CD4-positive, alpha-beta memory T cell (primary cell): ENCODE measurements at regions not wholly inside any gene's neighbourhood (a gene's known extent, or its start where the extent isn't known, plus 50 kb on each side); places are given as distances from the start of the nearest gene placed in this dataset.
"Not testable (repeated sequence)": the region's sequence is repeated elsewhere in the genome, so short reads cannot be mapped to it uniquely, and the experiment has no call there.

Experiments used
- CTCF ChIA-PET: fragments of 350-600 bp; sonication (Branson Sonifier 250); formaldehyde crosslinking; loops from one replicate; lab custom pipeline; 2021; ENCODE audit warnings: inconsistent platforms; ENCODE audit not compliant: partially characterized antibody; lab: Charles Lee
- POLR2A ChIA-PET: fragments of 350-600 bp; sonication (Branson Sonifier 250); formaldehyde crosslinking; loops from one replicate; lab custom pipeline; 2021; ENCODE audit not compliant: partially characterized antibody; lab: Charles Lee
- DNase-seq, 5 donors: peaks; one replicate each; pipeline versions ENCODE4 v3.0.0 to v3.0.0-alpha.2; 2020 to 2022; ENCODE audit warnings: mixed read lengths in 1 of 5
- H3K27ac ChIP-seq: one replicate; pipeline ENCODE4 v1.7.0; 2013; ENCODE audit warnings: low read depth, low read length
- H3K27me3 ChIP-seq: 2 replicates; pipeline ENCODE4 v1.7.0; 2013; ENCODE audit warnings: mild to moderate bottlenecking, low read length, moderate library complexity; ENCODE audit not compliant: insufficient read depth
- H3K36me3 ChIP-seq: 2 replicates; pipeline ENCODE4 v1.7.0; 2013; ENCODE audit warnings: mild to moderate bottlenecking, low read length, moderate library complexity; ENCODE audit not compliant: insufficient read depth
- H3K4me1 ChIP-seq: 2 replicates; pipeline ENCODE4 v1.7.0; 2013; ENCODE audit warnings: mild to moderate bottlenecking, low read length, moderate library complexity; ENCODE audit not compliant: insufficient read depth
- H3K4me3 ChIP-seq, 2 donors: one replicate each; pipeline ENCODE4 v1.7.0; 2013; ENCODE audit warnings: low read length in 2 of 2, mild to moderate bottlenecking in 1 of 2
- H3K9me3 ChIP-seq, 2 donors: one replicate each; pipeline ENCODE4 v1.7.0; 2013; ENCODE audit warnings: low read length in 2 of 2, control low read depth in 1 of 2; ENCODE audit not compliant: control insufficient read depth in 1 of 2
- H3K27ac Mint-ChIP-seq, 7 donors: one replicate each; pipeline ENCODE4 v1.8.0; 2020 to 2021; ENCODE audit warnings: mixed read lengths in 7 of 7, mild to moderate bottlenecking in 6 of 7, inconsistent platforms in 3 of 7, moderate library complexity in 3 of 7
- H3K27me3 Mint-ChIP-seq, 2 donors: one replicate each; pipeline ENCODE4 v1.8.0; 2020 to 2021; ENCODE audit warnings: mixed read lengths in 2 of 2
- H3K36me3 Mint-ChIP-seq, 2 donors: one replicate each; pipeline ENCODE4 v1.8.0; 2020 to 2021; ENCODE audit warnings: mixed read lengths in 2 of 2, inconsistent platforms in 1 of 2, mild to moderate bottlenecking in 1 of 2
- H3K4me1 Mint-ChIP-seq, 4 donors: one replicate each; pipeline ENCODE4 v1.8.0; 2020 to 2021; ENCODE audit warnings: mixed read lengths in 4 of 4, mild to moderate bottlenecking in 1 of 4
- H3K4me3 Mint-ChIP-seq, 8 donors: one replicate each; pipeline ENCODE4 v1.8.0; 2020 to 2021; ENCODE audit warnings: mixed read lengths in 8 of 8, mild to moderate bottlenecking in 7 of 8, moderate library complexity in 6 of 8, inconsistent platforms in 3 of 8
- H3K9me3 Mint-ChIP-seq, 8 donors: one replicate each; pipeline ENCODE4 v1.8.0; 2020 to 2021; ENCODE audit warnings: mixed read lengths in 8 of 8, mild to moderate bottlenecking in 5 of 8, inconsistent platforms in 3 of 8, moderate library complexity in 1 of 8
- intact Hi-C: fragments of 100-400 bp; cut with micrococcal nuclease; formaldehyde crosslinking; loops from one replicate; pipeline ENCODE4 v1.15.1; 2023

DNA sequence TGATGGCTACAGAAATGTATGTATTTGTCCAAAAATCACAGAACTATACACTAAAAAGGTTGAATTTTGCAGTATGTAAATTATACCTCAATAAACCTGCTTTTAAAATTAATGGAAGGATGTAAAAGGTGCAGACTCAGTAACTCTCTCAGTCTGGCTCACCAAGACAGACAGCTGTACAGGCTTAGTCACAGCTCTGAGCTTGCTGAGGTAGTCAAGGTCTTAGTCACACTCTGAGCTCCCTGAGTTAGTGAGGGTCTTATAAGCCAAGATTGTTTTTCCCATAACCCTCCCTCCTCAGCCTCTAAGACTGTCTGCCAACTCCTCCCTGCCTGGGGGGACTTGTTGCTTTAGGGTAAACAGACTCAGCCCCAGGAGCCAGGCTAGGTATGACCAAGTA is 59.3 kb upstream of the IZUMO1R start:
- CTCF ChIA-PET, result no interaction called here
- Mint-ChIP-seq H3K9me3 (peaks cover 2 to 24% (median 16%) of the 10 kb centered on the region in 8 donors), H3K27me3 (peaks cover 0 to 3% of the 10 kb centered on the region in 2 donors), H3K4me1 (no peaks in the 10 kb centered on the region), H3K27ac (no peak overlapping the region), H3K4me3 (no peak overlapping the region), H3K36me3 (no peaks in the 10 kb centered on the region)
- no peaks in the 10 kb centered on the region for H3K27me3 ChIP-seq
- no peak overlapping the region for H3K27ac ChIP-seq
- no peaks in the 10 kb centered on the region for H3K9me3 ChIP-seq
- H3K36me3 ChIP-seq, result no peaks in the 10 kb centered on the region
- intact Hi-C loops, result no loop called here
- H3K4me1 ChIP-seq, result no peaks in the 10 kb centered on the region
- DNase-seq, result no peak
- no peak overlapping the region for H3K4me3 ChIP-seq
- POLR2A ChIA-PET, result no interaction called here

- H3K27ac Mint-ChIP-seq, DNase-seq, intact Hi-C loops, H3K27me3 Mint-ChIP-seq, POLR2A ChIA-PET, H3K4me1 ChIP-seq, H3K4me3 Mint-ChIP-seq, H3K4me3 ChIP-seq, CTCF ChIA-PET, H3K4me1 Mint-ChIP-seq, H3K36me3 ChIP-seq, H3K36me3 Mint-ChIP-seq, H3K9me3 ChIP-seq, H3K27me3 ChIP-seq, H3K27ac ChIP-seq: not testable (repeated sequence)
- H3K9me3 Mint-ChIP-seq, result peaks cover 2 to 29% (median 15%) of the 10 kb centered on the region in 8 donors
These were observed 56.1 kb upstream of the IZUMO1R start for GRCh38 chr11:94248301-94248700.

GRCh38 chr11:94254214-94254613 is 50.2 kb upstream of the IZUMO1R start:
- H3K27ac Mint-ChIP-seq, result no peak overlapping the region
- H3K9me3 Mint-ChIP-seq, result peaks cover 3 to 27% (median 14%) of the 10 kb centered on the region in 8 donors
- POLR2A ChIA-PET, result no interaction called here
- H3K27me3 ChIP-seq, result no peaks in the 10 kb centered on the region
- no peak overlapping the region for H3K27ac ChIP-seq
- DNase-seq, result no peak
- no peaks in the 10 kb centered on the region for H3K36me3 ChIP-seq
- no peak overlapping the region for H3K4me3 ChIP-seq
- intact Hi-C loops, result no loop called here
- CTCF ChIA-PET, result no interaction called here
- no peaks in the 10 kb centered on the region for H3K4me1 Mint-ChIP-seq
- H3K27me3 Mint-ChIP-seq, result no peaks in the 10 kb centered on the region
- H3K9me3 ChIP-seq, result no peaks in the 10 kb centered on the region
- H3K4me3 Mint-ChIP-seq, result no peak overlapping the region
- H3K36me3 Mint-ChIP-seq, result no peaks in the 10 kb centered on the region
- H3K4me1 ChIP-seq, result no peaks in the 10 kb centered on the region
